ENCODE measurements at regions not wholly inside any gene's neighbourhood (a gene's known extent, or its start where the extent isn't known, plus 50 kb on each side); places are given as distances from the start of the nearest gene placed in this dataset.

- no peak for TF ChIP-seq POLR2A (IDR thresholded peaks at IDR 0.05; ENCODE audit: low read depth, low read length)
- no peak for TF ChIP-seq MAFK (IDR thresholded peaks at IDR 0.05; ENCODE audit: low read depth, low read length)
- TF ChIP-seq SMC3 (IDR thresholded peaks at IDR 0.05; ENCODE audit: low read depth, low read length), result no peak
- no peak for TF ChIP-seq CEBPB (IDR thresholded peaks at IDR 0.05; ENCODE audit: low read depth, low read length)
- TF ChIP-seq CHD1 (IDR thresholded peaks at IDR 0.05; ENCODE audit: low read depth, low read length), result no peak
- TF ChIP-seq, protein P1, sequence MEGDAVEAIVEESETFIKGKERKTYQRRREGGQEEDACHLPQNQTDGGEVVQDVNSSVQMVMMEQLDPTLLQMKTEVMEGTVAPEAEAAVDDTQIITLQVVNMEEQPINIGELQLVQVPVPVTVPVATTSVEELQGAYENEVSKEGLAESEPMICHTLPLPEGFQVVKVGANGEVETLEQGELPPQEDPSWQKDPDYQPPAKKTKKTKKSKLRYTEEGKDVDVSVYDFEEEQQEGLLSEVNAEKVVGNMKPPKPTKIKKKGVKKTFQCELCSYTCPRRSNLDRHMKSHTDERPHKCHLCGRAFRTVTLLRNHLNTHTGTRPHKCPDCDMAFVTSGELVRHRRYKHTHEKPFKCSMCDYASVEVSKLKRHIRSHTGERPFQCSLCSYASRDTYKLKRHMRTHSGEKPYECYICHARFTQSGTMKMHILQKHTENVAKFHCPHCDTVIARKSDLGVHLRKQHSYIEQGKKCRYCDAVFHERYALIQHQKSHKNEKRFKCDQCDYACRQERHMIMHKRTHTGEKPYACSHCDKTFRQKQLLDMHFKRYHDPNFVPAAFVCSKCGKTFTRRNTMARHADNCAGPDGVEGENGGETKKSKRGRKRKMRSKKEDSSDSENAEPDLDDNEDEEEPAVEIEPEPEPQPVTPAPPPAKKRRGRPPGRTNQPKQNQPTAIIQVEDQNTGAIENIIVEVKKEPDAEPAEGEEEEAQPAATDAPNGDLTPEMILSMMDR (conservative IDR thresholded peaks at IDR 0.05; ENCODE audit: low read depth, low read length), result no peak
These were observed 335.8 kb downstream of the SLITRK1 start for GRCh38 chr13:83546476-83546875.

All from IMR-90 (cell line).